ENCODE measurements at regions not wholly inside any gene's neighbourhood (a gene's known extent, or its start where the extent isn't known, plus 50 kb on each side); places are given as distances from the start of the nearest gene placed in this dataset.

DNA sequence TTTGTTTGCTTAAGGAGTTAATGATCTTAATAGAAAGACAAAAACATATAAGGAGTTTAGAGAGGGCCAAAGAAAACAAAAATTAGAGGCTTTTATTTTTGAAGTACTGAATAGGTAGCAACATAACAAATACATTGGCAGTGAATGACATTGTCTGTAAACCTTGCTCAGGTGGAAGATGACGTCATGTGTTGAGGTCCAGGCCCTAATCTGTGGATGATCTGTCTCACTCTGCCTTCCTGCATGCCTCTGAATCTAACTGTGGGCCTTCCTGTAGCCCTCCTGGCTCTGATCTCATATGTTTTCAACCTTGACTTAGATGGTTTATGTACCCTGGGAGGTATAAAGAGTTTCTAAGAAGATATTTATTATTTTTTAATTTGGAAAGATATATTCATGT, 58.1 kb upstream of the DYNAP start:
- DNase-seq, result no peak
